ENCODE measurements at regions not wholly inside any gene's neighbourhood (a gene's known extent, or its start where the extent isn't known, plus 50 kb on each side); places are given as distances from the start of the nearest gene placed in this dataset.
A peak's percentile ranks its signal among the peaks of the same experiment; 100 is the strongest.

DNA sequence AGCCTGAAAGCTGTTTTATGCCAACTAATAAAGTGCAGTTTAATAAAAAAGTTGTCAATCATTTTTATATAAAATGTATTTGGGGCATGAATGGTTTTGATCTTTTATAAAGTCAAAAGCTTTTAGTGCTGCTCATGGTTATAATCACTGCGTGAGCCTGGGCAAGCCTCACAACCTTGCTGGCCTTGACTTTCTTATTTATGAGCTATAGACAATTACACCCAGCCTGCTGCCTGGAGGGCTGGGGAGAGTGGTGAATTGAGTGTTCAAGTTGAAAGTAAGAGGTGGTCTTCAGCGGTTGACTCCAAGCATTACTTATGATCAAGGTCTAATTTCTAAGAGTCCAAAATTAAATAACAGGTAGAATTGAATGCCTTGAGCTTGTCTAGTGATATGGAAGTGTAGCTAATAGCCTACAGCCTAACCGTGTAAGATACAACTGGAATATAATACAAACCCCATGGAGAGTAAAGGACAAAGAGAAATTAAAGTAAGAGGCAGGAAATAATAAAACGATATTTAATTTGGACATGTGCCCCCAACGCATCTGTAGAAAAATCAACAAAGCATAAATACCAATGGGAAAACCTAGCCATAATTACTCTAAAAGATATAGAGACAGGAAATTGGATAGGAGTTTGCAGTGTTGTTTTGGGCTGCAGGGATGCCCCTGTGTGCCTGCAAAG lies 106.0 kb upstream of the CYP1B1 start:
- no peak for DNase-seq (ENCODE audit: low read depth)
- POLR2A ChIA-PET, result no interaction called here
- TF ChIP-seq, protein P1, sequence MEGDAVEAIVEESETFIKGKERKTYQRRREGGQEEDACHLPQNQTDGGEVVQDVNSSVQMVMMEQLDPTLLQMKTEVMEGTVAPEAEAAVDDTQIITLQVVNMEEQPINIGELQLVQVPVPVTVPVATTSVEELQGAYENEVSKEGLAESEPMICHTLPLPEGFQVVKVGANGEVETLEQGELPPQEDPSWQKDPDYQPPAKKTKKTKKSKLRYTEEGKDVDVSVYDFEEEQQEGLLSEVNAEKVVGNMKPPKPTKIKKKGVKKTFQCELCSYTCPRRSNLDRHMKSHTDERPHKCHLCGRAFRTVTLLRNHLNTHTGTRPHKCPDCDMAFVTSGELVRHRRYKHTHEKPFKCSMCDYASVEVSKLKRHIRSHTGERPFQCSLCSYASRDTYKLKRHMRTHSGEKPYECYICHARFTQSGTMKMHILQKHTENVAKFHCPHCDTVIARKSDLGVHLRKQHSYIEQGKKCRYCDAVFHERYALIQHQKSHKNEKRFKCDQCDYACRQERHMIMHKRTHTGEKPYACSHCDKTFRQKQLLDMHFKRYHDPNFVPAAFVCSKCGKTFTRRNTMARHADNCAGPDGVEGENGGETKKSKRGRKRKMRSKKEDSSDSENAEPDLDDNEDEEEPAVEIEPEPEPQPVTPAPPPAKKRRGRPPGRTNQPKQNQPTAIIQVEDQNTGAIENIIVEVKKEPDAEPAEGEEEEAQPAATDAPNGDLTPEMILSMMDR (IDR thresholded peaks at IDR 0.05; ENCODE audit: insufficient read depth, low read depth, low read length), result no peak

DNA sequence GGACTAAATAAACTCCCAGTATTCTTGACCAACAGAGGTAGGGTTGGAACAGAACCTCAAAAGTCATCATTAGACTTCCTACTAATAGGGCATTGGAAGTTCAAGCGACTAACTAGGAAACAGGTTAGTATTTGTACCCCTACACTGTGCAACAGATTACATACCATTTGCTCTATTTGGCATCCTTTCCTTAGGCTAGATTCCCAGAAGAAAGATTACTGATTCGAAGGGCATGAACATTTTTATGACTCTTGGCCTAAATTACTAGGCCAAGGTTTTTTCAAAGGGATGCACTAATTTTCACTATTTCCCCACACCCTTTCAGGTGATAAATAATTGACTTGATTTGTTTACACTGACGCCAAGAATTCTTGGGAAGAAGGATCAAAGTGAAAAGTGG lies 104.8 kb upstream of the CYP1B1 start:
- DNase-seq (ENCODE audit: low read depth), result no peak
- ChIA-PET POLR2A (no interaction called here), CTCF (interaction anchor here (1.0 kb wide), 1 partner anchor 15 kb away, joined by 3 read pairs; no protein-coding TSS in a partner anchor)
- Histone ChIP-seq H3K27me3 (ENCODE audit: control insufficient read depth, insufficient read depth, low read length) (no peaks in the 10 kb centered on the region), H3K4me3 (ENCODE audit: low read depth, low read length) (no peak overlapping the region), H3K36me3 (ENCODE audit: control insufficient read depth, insufficient read depth, low read length) (no peaks in the 10 kb centered on the region)
- TF ChIP-seq, protein P1 (IDR thresholded peaks at IDR 0.05; ENCODE audit: insufficient read depth, low read depth, low read length), result no peak

More for the DNA sequence above, 106.0 kb upstream of the CYP1B1 start:
- CTCF ChIA-PET, result interaction anchor here (0.5 to 1.7 kb wide), 5 partner anchors 11 to 646 kb away, joined by 3 to 4 read pairs (median 3); no protein-coding TSS in a partner anchor
- H3K4me3 ChIP-seq (ENCODE audit: low read depth, low read length), result no peak overlapping the region
- H3K27me3 ChIP-seq (ENCODE audit: control insufficient read depth, insufficient read depth, low read length), result no peaks in the 10 kb centered on the region
- no peaks in the 10 kb centered on the region for H3K36me3 ChIP-seq (ENCODE audit: control insufficient read depth, insufficient read depth, low read length)

DNA sequence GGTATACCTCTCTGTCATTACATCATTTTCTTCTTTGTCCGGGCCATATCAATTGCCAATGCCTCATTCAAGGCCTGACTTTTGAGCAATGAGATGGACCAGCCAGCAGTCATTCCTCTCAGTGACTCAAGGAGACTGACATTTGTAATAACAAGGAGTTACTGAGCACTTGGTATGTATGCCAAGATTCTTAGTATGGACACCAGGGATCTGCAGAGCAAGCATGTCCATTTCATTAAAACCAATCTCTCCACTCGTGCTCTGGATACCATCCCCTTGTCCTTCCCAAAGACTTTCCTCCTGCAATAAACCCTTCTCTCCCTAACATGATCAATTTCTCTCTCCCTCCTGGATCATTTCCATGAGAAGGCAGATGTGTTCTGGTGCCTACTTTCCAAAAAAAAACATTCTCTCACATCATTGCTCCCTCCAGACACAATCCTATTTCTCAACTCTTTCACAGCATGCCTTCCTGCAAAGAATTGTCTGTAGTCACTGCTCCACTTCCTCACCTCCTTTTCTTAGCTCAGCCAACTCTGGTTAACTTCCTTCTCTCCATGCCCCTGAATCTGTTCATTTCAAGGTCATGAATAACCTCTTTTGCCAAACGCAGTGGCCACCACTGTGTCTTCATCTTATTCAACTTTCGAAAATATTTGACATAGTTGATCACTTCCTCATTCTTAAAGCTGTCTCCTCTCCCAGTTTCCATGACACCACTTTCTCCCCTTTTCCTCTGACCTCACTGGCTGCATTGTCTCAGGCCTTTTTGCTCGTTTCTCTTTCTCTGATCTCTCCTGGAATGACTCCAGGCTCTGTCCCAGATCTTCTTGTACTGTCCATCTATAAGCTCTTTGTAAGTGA lies 102.8 kb upstream of the CYP1B1 start:
- ChIA-PET POLR2A (no interaction called here), CTCF (interaction anchor here (0.6 to 1.6 kb wide), 5 partner anchors 9 to 96 kb away, joined by 3 to 4 read pairs (median 3); no protein-coding TSS in a partner anchor)
- no peak overlapping the region for H3K4me3 ChIP-seq (ENCODE audit: low read depth, low read length)
- peak; percentile 56 for DNase-seq (ENCODE audit: low read depth)
- H3K36me3 ChIP-seq (ENCODE audit: control insufficient read depth, insufficient read depth, low read length), result no peaks in the 10 kb centered on the region
- TF ChIP-seq, protein P1 (IDR thresholded peaks at IDR 0.05; ENCODE audit: insufficient read depth, low read depth, low read length), result no peak
- H3K27me3 ChIP-seq (ENCODE audit: control insufficient read depth, insufficient read depth, low read length), result no peaks in the 10 kb centered on the region

DNA sequence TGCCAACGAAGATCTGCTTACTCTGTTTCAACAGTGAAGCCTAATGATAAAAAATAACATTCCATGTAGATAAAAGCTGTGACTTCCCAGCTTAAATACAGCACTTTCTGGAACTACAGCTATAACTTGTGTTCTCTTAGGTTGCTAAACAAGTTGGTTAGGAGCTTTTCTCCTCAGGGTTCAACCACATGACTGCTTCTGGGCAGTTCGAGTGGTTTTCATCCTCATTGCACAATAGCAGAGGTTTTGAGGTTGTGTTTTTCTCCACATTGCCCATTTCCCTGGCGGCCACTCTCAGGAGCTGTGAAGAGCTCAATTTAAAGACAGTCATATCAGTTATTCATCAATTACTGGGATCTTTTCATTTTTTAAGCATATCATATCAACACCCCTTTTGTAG lies 102.2 kb upstream of the CYP1B1 start:
- POLR2A ChIA-PET, result no interaction called here
- H3K4me3 ChIP-seq (ENCODE audit: low read depth, low read length), result no peak overlapping the region
- no peaks in the 10 kb centered on the region for H3K27me3 ChIP-seq (ENCODE audit: control insufficient read depth, insufficient read depth, low read length)
- CTCF ChIA-PET, result interaction anchor here (0.6 to 1.6 kb wide), 3 partner anchors 55 to 68 kb away, joined by 3 to 4 read pairs (median 3); no protein-coding TSS in a partner anchor
- no peak for DNase-seq (ENCODE audit: low read depth)
- H3K36me3 ChIP-seq (ENCODE audit: control insufficient read depth, insufficient read depth, low read length), result no peaks in the 10 kb centered on the region
- TF ChIP-seq, protein P1 (IDR thresholded peaks at IDR 0.05; ENCODE audit: insufficient read depth, low read depth, low read length), result no peak

DNA sequence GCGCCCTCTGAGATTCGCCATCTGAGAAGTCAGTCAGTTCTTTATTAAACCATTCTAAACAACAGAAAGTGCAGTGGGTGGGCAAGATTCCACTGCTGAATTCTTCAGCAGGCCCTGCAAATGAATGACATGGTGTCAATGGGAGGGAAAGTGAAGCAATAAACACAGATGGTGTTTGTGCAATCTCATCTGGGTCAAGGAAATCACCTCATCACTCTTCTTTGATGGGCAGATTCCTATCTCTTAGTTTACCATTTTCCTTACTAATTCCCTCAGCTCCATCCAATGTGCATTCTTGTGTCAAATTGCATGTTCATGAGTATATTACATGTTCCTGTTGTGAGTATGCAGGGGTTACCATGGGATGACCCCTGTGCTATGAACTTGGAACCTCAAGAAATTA lies 100.7 kb upstream of the CYP1B1 start:
- DNase-seq (ENCODE audit: low read depth), result no peak
- no peaks in the 10 kb centered on the region for H3K27me3 ChIP-seq (ENCODE audit: control insufficient read depth, insufficient read depth, low read length)
- ChIA-PET POLR2A (no interaction called here), CTCF (no interaction called here)
- H3K36me3 ChIP-seq (ENCODE audit: control insufficient read depth, insufficient read depth, low read length), result no peaks in the 10 kb centered on the region
- H3K4me3 ChIP-seq (ENCODE audit: low read depth, low read length), result no peak overlapping the region
- TF ChIP-seq, protein P1 (IDR thresholded peaks at IDR 0.05; ENCODE audit: insufficient read depth, low read depth, low read length), result no peak

All from BJ (cell line).